H1 (cell line): ENCODE measurements at regions not wholly inside any gene's neighbourhood (a gene's known extent, or its start where the extent isn't known, plus 50 kb on each side); places are given as distances from the start of the nearest gene placed in this dataset.

ENCODE experiments used
- CTCF ChIA-PET: fragments of 300-600 bp; sonication (Branson Sonifier 250); formaldehyde crosslinking; loops from one replicate; lab custom pipeline; 2021; ENCODE audit not compliant: partially characterized antibody; lab: Charles Lee
- POLR2A ChIA-PET: fragments of 300-600 bp; sonication (Branson Sonifier 250); formaldehyde crosslinking; loops from one replicate; lab custom pipeline; 2021; ENCODE audit warnings: inconsistent platforms; ENCODE audit not compliant: partially characterized antibody; lab: Charles Lee
- DNase-seq, 2 experiments: peaks; one replicate each; pipeline versions ENCODE4 v3.0.0 to v3.0.0-alpha.2; 2010 to 2022; ENCODE audit warnings: low spot score in 2 of 2, low read depth in 1 of 2, mixed read lengths in 1 of 2
- FAIRE-seq: peaks from 2 replicates; lab custom pipeline; 2011; peaks lifted over from hg19 to GRCh38; lab: Jason Lieb, UNC
- H2AFZ ChIP-seq: 2 replicates; pipeline ENCODE4 v1.8.1; 2012; ENCODE audit warnings: low read length, inconsistent platforms
- H2AK5ac ChIP-seq: 2 replicates; pipeline ENCODE4 v1.6.1; 2013; ENCODE audit warnings: low read depth, low read length
- H2BK120ac ChIP-seq: replicated peaks from 2 replicates; pipeline ENCODE3; 2013; ENCODE audit warnings: low read depth, low read length, inconsistent platforms
- H2BK12ac ChIP-seq: 2 replicates; pipeline ENCODE4 v1.6.1; 2013; ENCODE audit warnings: low read depth, low read length
- H2BK15ac ChIP-seq: 2 replicates; pipeline ENCODE4 v1.6.1; 2013; ENCODE audit warnings: low read length
- H2BK20ac ChIP-seq: 2 replicates; pipeline ENCODE4 v1.6.1; 2013; ENCODE audit warnings: low read length
- H2BK5ac ChIP-seq: 2 replicates; pipeline ENCODE4 v1.6.1; 2013; ENCODE audit warnings: low read depth, low read length
- H3K14ac ChIP-seq: 2 replicates; pipeline ENCODE4 v1.6.1; 2013; ENCODE audit warnings: inconsistent platforms; ENCODE audit not compliant: insufficient read length
- H3K18ac ChIP-seq: 2 replicates; pipeline ENCODE4 v1.6.1; 2013; ENCODE audit warnings: low read length; ENCODE audit errors: extremely low read depth
- H3K23ac ChIP-seq: 2 replicates; pipeline ENCODE4 v1.6.1; 2013; ENCODE audit warnings: inconsistent platforms; ENCODE audit not compliant: insufficient read length
- H3K23me2 ChIP-seq: 2 replicates; pipeline ENCODE4 v1.6.1; 2013; ENCODE audit warnings: low read depth, low read length
- H3K27ac ChIP-seq: 2 replicates; pipeline ENCODE4 v1.6.1; 2011; ENCODE audit warnings: low read depth, low read length, inconsistent platforms
- H3K27me3 ChIP-seq, 4 experiments: replicated peaks in 1 of 4; 1 replicate in 1 of 4; 2 replicates in 3 of 4; pipeline versions ENCODE4 v1.6.1 to v1.8.1; 2011 to 2013; ENCODE audit warnings: low read length in 3 of 4, mild to moderate bottlenecking in 3 of 4, inconsistent platforms in 2 of 4, mixed read lengths in 2 of 4, moderate library complexity in 1 of 4; ENCODE audit not compliant: control insufficient read depth in 3 of 4, insufficient read depth in 3 of 4; ENCODE audit errors: extremely low read depth in 1 of 4
- H3K36me3 ChIP-seq, 4 experiments: 2 replicates each; pipeline versions ENCODE4 v1.6.1 to v1.8.1; 2011 to 2013; ENCODE audit warnings: mild to moderate bottlenecking in 4 of 4, low read length in 3 of 4, moderate library complexity in 2 of 4, control low read depth in 1 of 4, inconsistent platforms in 1 of 4; ENCODE audit not compliant: insufficient read depth in 4 of 4, control insufficient read depth in 2 of 4
- H3K4ac ChIP-seq: replicated peaks from 2 replicates; pipeline ENCODE3; 2013; ENCODE audit warnings: low read length, low read depth, mixed read lengths, inconsistent platforms; ENCODE audit not compliant: insufficient read length
- H3K4me1 ChIP-seq, 4 experiments: replicated peaks in 1 of 4; 1 replicate in 1 of 4; 2 replicates in 3 of 4; pipeline versions ENCODE4 v1.6.1 to v1.8.1; 2011 to 2013; ENCODE audit warnings: low read length in 3 of 4, inconsistent platforms in 2 of 4, mixed read lengths in 1 of 4; ENCODE audit not compliant: insufficient read depth in 4 of 4, control insufficient read depth in 3 of 4
- H3K4me2 ChIP-seq, 2 experiments: 2 replicates each; pipeline versions ENCODE4 v1.6.1 to v1.8.1; 2011 to 2013; ENCODE audit warnings: low read depth in 2 of 2, low read length in 2 of 2, control low read depth in 1 of 2, inconsistent platforms in 1 of 2, mild to moderate bottlenecking in 1 of 2; ENCODE audit not compliant: insufficient read depth in 1 of 2
- H3K4me3 ChIP-seq, 4 experiments: fragments of 200-600, 300-600 bp in 1 of 4; sonication (generic), shearing (Covaris generic), sonication (Bioruptor Twin) in 1 of 4; 2 replicates each; pipeline versions ENCODE4 v1.5.1 to v1.8.1; 2011 to 2016; ENCODE audit warnings: low read length in 4 of 4, low read depth in 3 of 4, control low read depth in 2 of 4, inconsistent platforms in 2 of 4, mild to moderate bottlenecking in 2 of 4, mixed read lengths in 1 of 4, moderate library complexity in 1 of 4; ENCODE audit not compliant: insufficient read depth in 2 of 4; ENCODE audit errors: extremely low read depth in 1 of 4
- H3K56ac ChIP-seq: replicated peaks from 2 replicates; pipeline ENCODE3; 2013; ENCODE audit warnings: low read depth, mild to moderate bottlenecking, mixed read lengths, low read length, inconsistent platforms; ENCODE audit not compliant: insufficient read length
- H3K79me1 ChIP-seq: 2 replicates; pipeline ENCODE4 v1.6.1; 2013; ENCODE audit warnings: low read depth, low read length, control low read depth
- H3K79me2 ChIP-seq, 2 experiments: 2 replicates each; pipeline versions ENCODE4 v1.6.1 to v1.8.1; 2012 to 2013; ENCODE audit warnings: low read length in 2 of 2, mild to moderate bottlenecking in 2 of 2, inconsistent platforms in 1 of 2; ENCODE audit not compliant: insufficient read depth in 2 of 2, control insufficient read depth in 1 of 2
- H3K9ac ChIP-seq, 4 experiments: replicated peaks in 1 of 4; 1 replicate in 1 of 4; 2 replicates in 3 of 4; pipeline versions ENCODE4 v1.6.1 to v1.8.1; 2011 to 2013; ENCODE audit warnings: low read depth in 3 of 4, low read length in 3 of 4, control low read depth in 2 of 4, mild to moderate bottlenecking in 2 of 4, moderate library complexity in 2 of 4, inconsistent platforms in 1 of 4; ENCODE audit errors: extremely low read depth in 1 of 4
- H3K9me3 ChIP-seq, 2 experiments: 2 replicates each; pipeline versions ENCODE4 v1.6.1 to v1.8.1; 2012 to 2013; ENCODE audit warnings: mild to moderate bottlenecking in 2 of 2, moderate library complexity in 2 of 2, control low read depth in 1 of 2, inconsistent platforms in 1 of 2, low read depth in 1 of 2, low read length in 1 of 2, mixed read lengths in 1 of 2; ENCODE audit not compliant: insufficient read depth in 2 of 2
- H4K20me1 ChIP-seq, 2 experiments: replicated peaks in 1 of 2; 2 replicates each; pipeline versions ENCODE3 to v1.8.1; 2011 to 2013; ENCODE audit warnings: inconsistent platforms in 2 of 2, low read length in 2 of 2, mild to moderate bottlenecking in 1 of 2; ENCODE audit not compliant: insufficient read depth in 2 of 2, control insufficient read depth in 1 of 2
- H4K5ac ChIP-seq: 2 replicates; pipeline ENCODE4 v1.6.1; 2013; ENCODE audit warnings: low read length, low read depth, mixed read lengths, inconsistent platforms; ENCODE audit not compliant: insufficient read length
- H4K8ac ChIP-seq: 2 replicates; pipeline ENCODE4 v1.8.0; 2013; ENCODE audit warnings: mild to moderate bottlenecking, moderate library complexity, low read length, inconsistent platforms; ENCODE audit not compliant: insufficient read depth; ENCODE audit errors: extremely low read depth
- H4K91ac ChIP-seq: replicated peaks from 2 replicates; pipeline ENCODE3; 2013; ENCODE audit warnings: low read length, mixed read lengths, inconsistent platforms; ENCODE audit not compliant: insufficient read length
- ASH2L ChIP-seq: fragments of 200-600, 300-600 bp; sonication (generic); IDR thresholded peaks from one replicate; pipeline ENCODE4 v1.7.1; 2017; ENCODE audit warnings: low read length
- BACH1 ChIP-seq: IDR thresholded peaks from 2 replicates; pipeline ENCODE4 v1.6.1; 2012; ENCODE audit warnings: low read length, improper control_type of control experiment
- CHD2 ChIP-seq: IDR thresholded peaks from 2 replicates; pipeline ENCODE4 v1.6.1; 2012; ENCODE audit warnings: low read length, improper control_type of control experiment
- EGR1 ChIP-seq: IDR thresholded peaks from 2 replicates; pipeline ENCODE4 v1.6.1; 2011; ENCODE audit warnings: low read depth, low read length, borderline replicate concordance
- KDM1A ChIP-seq: fragments of 200-600, 300-600 bp; sonication (generic); IDR thresholded peaks from 2 replicates; pipeline ENCODE4 v1.7.1; 2016; ENCODE audit warnings: mild to moderate bottlenecking, low read length, borderline replicate concordance
- KDM5A ChIP-seq: fragments of 200-600 bp; IDR thresholded peaks from 2 replicates; pipeline ENCODE4 v1.7.1; 2012; ENCODE audit warnings: mild to moderate bottlenecking, low read length, inconsistent platforms, mixed read lengths
- NANOG ChIP-seq: IDR thresholded peaks from 2 replicates; pipeline ENCODE4 v1.6.1; 2011; ENCODE audit warnings: low read length, low read depth, mild to moderate bottlenecking, inconsistent platforms; ENCODE audit not compliant: insufficient read depth, poor library complexity, severe bottlenecking
- NRF1 ChIP-seq: IDR thresholded peaks from 2 replicates; pipeline ENCODE4 v1.6.1; 2011; ENCODE audit warnings: mild to moderate bottlenecking, low read depth, low read length, improper control_type of control experiment
- PHF8 ChIP-seq: fragments of 200-600 bp; sonication (generic); conservative IDR thresholded peaks from 2 replicates; pipeline ENCODE4 v1.7.1; 2012; ENCODE audit warnings: low read depth, mild to moderate bottlenecking, inconsistent platforms, low read length, moderate library complexity
- POLR2AphosphoS5 ChIP-seq: IDR thresholded peaks from 2 replicates; pipeline ENCODE4 v1.6.1; 2011; ENCODE audit warnings: low read depth, low read length
- SIX5 ChIP-seq: IDR thresholded peaks from 2 replicates; pipeline ENCODE4 v1.6.1; 2011; ENCODE audit warnings: mild to moderate bottlenecking, low read depth, low read length
- SP1 ChIP-seq: IDR thresholded peaks from 2 replicates; pipeline ENCODE4 v1.6.1; 2011; ENCODE audit warnings: low read depth, low read length
- TAF1 ChIP-seq: IDR thresholded peaks from 2 replicates; pipeline ENCODE4 v1.6.1; 2011; ENCODE audit warnings: mild to moderate bottlenecking, low read depth, low read length
- WGBS, 2 experiments: shearing (Covaris generic) in 1 of 2; methylation state at CpG; one replicate each; pipeline versions ENCODE4 v1.1.6 to v1.1.7; 2013 to 2015; ENCODE audit warnings: low lambda C conversion rate in 2 of 2, mixed read lengths in 2 of 2, inconsistent platforms in 1 of 2, low coverage in 1 of 2, missing lambda C conversion rate in 1 of 2; ENCODE audit not compliant: insufficient replicate concordance in 2 of 2, insufficient coverage in 1 of 2, insufficient read length in 1 of 2; ENCODE audit errors: extremely low coverage in 1 of 2, missing lambda C conversion rate in 1 of 2; 5-methylcytosine and 5-hydroxymethylcytosine counted together
- TF ChIP-seq, protein P1 (sequence below): IDR thresholded peaks from 2 replicates; pipeline ENCODE4 v1.6.1; 2012; ENCODE audit warnings: inconsistent platforms
- TF ChIP-seq, protein P2 (sequence below): IDR thresholded peaks from 2 replicates; pipeline ENCODE4 v1.6.1; 2012; ENCODE audit warnings: inconsistent platforms

GRCh38 chr15:97319291-97319690, 641.2 kb upstream of the ARRDC4 start:
- Histone ChIP-seq H3K79me2 (no peaks in the 10 kb centered on the region), H3K4me3 (no peak overlapping the region), H3K27ac (no peak overlapping the region), H3K18ac (no peak overlapping the region), H2BK12ac (no peak overlapping the region), H4K8ac (no peak overlapping the region), H3K9me3 (no peaks in the 10 kb centered on the region), H3K14ac (no peak overlapping the region), H2BK120ac (no peak overlapping the region), H3K36me3 (no peaks in the 10 kb centered on the region), H2AK5ac (no peak overlapping the region), H3K27me3 (no peaks in the 10 kb centered on the region), H3K4me1 (no peaks in the 10 kb centered on the region), H4K5ac (no peak overlapping the region), H2BK20ac (no peak overlapping the region), H3K4ac (no peak overlapping the region), H2AFZ (no peak overlapping the region), H2BK5ac (no peak overlapping the region), H4K91ac (no peak overlapping the region), H4K20me1 (no peaks in the 10 kb centered on the region), H3K23me2 (no peaks in the 10 kb centered on the region), H3K23ac (no peak overlapping the region), H3K9ac (no peak overlapping the region), H3K79me1 (no peaks in the 10 kb centered on the region), H3K56ac (no peak overlapping the region), H3K4me2 (no peak overlapping the region), H2BK15ac (no peak overlapping the region)
- no peak for FAIRE-seq
- no peak for DNase-seq
- 91% methylated on average over 5 of the region's 5 CpGs; no CpG with 5 or more reads in 1 of the 2 experiments for WGBS, 2 experiments
- CTCF ChIA-PET, result interaction anchor here (2.5 kb wide), 1 partner anchor 18 kb away, joined by 5 read pairs; no protein-coding TSS in a partner anchor
- TF ChIP-seq, protein P1, sequence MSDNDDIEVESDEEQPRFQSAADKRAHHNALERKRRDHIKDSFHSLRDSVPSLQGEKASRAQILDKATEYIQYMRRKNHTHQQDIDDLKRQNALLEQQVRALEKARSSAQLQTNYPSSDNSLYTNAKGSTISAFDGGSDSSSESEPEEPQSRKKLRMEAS, result no peak
- TF ChIP-seq CHD2, result no peak
- no peak for TF ChIP-seq SP1
- TF ChIP-seq POLR2AphosphoS5, result no peak
- no peak for TF ChIP-seq PHF8
- no peak for TF ChIP-seq NANOG
- TF ChIP-seq ASH2L, result no peak
- no peak for TF ChIP-seq SIX5
- no peak for TF ChIP-seq BACH1
- TF ChIP-seq KDM1A, result no peak
- TF ChIP-seq, protein P2, sequence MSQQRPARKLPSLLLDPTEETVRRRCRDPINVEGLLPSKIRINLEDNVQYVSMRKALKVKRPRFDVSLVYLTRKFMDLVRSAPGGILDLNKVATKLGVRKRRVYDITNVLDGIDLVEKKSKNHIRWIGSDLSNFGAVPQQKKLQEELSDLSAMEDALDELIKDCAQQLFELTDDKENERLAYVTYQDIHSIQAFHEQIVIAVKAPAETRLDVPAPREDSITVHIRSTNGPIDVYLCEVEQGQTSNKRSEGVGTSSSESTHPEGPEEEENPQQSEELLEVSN, result no peak
- no peak for TF ChIP-seq TAF1
- no peak for TF ChIP-seq KDM5A
- TF ChIP-seq EGR1, result no peak
- no peak for TF ChIP-seq NRF1
- POLR2A ChIA-PET, result no interaction called here
